GM23248 (cell line): ENCODE measurements at regions not wholly inside any gene's neighbourhood (a gene's known extent, or its start where the extent isn't known, plus 50 kb on each side); places are given as distances from the start of the nearest gene placed in this dataset.

Experiments
- DNase-seq: peaks from one replicate; pipeline ENCODE4 v3.0.0-alpha.2; 2015
- H2AFZ ChIP-seq: fragments of 200-600 bp; sonication (generic); 2 replicates; pipeline ENCODE4 v1.6.1; 2016; ENCODE audit warnings: antibody characterized with exemption
- H3F3A ChIP-seq: fragments of 200-600 bp; sonication (generic); 2 replicates; pipeline ENCODE4 v1.6.1; 2016; ENCODE audit warnings: mild to moderate bottlenecking, antibody characterized with exemption, mixed run types; ENCODE audit not compliant: insufficient read depth
- H3K27ac ChIP-seq: fragments of 200-600 bp; sonication (generic); 2 replicates; pipeline ENCODE4 v1.5.1; 2016; ENCODE audit warnings: mild to moderate bottlenecking
- H3K27me3 ChIP-seq: fragments of 200-600 bp; sonication (generic); replicated peaks from 2 replicates; pipeline ENCODE4 v1.6.1; 2016; ENCODE audit warnings: mild to moderate bottlenecking; ENCODE audit not compliant: insufficient read depth
- H3K36me3 ChIP-seq: fragments of 200-600 bp; sonication (generic); 2 replicates; pipeline ENCODE4 v1.6.1; 2016; ENCODE audit warnings: low read depth, mild to moderate bottlenecking
- H3K4me1 ChIP-seq: fragments of 200-600 bp; sonication (generic); 2 replicates; pipeline ENCODE4 v1.6.1; 2016; ENCODE audit warnings: mild to moderate bottlenecking; ENCODE audit not compliant: insufficient read depth
- H3K4me2 ChIP-seq: fragments of 200-600 bp; sonication (generic); one replicate; pipeline ENCODE4 v1.6.1; 2016; ENCODE audit warnings: mild to moderate bottlenecking; ENCODE audit not compliant: unreplicated experiment
- H3K4me3 ChIP-seq: fragments of 200-600 bp; sonication (generic); 2 replicates; pipeline ENCODE4 v1.5.1; 2016; ENCODE audit warnings: mild to moderate bottlenecking
- H3K79me2 ChIP-seq: fragments of 200-600 bp; sonication (generic); 2 replicates; pipeline ENCODE4 v1.6.1; 2016; ENCODE audit warnings: mild to moderate bottlenecking; ENCODE audit not compliant: insufficient read depth
- H3K9ac ChIP-seq: fragments of 200-600 bp; sonication (generic); 2 replicates; pipeline ENCODE4 v1.6.1; 2016; ENCODE audit warnings: mild to moderate bottlenecking
- H3K9me2 ChIP-seq: fragments of 200-600 bp; sonication (generic); 2 replicates; pipeline ENCODE4 v1.6.1; 2016; ENCODE audit warnings: mixed run types, mild to moderate bottlenecking, moderate library complexity; ENCODE audit not compliant: insufficient read depth
- H3K9me3 ChIP-seq: fragments of 200-600 bp; sonication (generic); one replicate; pipeline ENCODE4 v1.6.1; 2017; ENCODE audit warnings: low read depth
- H4K20me1 ChIP-seq: fragments of 200-600 bp; sonication (generic); 2 replicates; pipeline ENCODE4 v1.6.0; 2016; ENCODE audit not compliant: insufficient read depth
- EZH2 ChIP-seq: fragments of 200-600 bp; sonication (generic); IDR thresholded peaks from 2 replicates; pipeline ENCODE4 v1.6.1; 2018; ENCODE audit warnings: antibody characterized with exemption, mild to moderate bottlenecking; ENCODE audit not compliant: insufficient read depth, poor library complexity, severe bottlenecking
- EZH2phosphoT487 ChIP-seq: fragments of 200-600 bp; sonication (generic); IDR thresholded peaks from 2 replicates; pipeline ENCODE4 v1.6.1; 2018; ENCODE audit warnings: antibody characterized with exemption, moderate library complexity, mild to moderate bottlenecking, low read depth; ENCODE audit not compliant: insufficient read depth
- WGBS, 2 experiments: methylation state at CpG; one replicate each; pipeline ENCODE4 v1.1.6; 2015 to 2017; ENCODE audit warnings: low lambda C conversion rate in 2 of 2, low coverage in 1 of 2; ENCODE audit errors: missing lambda C conversion rate in 2 of 2; 5-methylcytosine and 5-hydroxymethylcytosine counted together
- in situ Hi-C: fragments of 300-500 bp; cut with MboI; formaldehyde crosslinking; loops from 2 replicates; pipeline ENCODE4 v1.15.0; 2020

- Histone ChIP-seq H2AFZ (no peak overlapping the region), H3K4me1 (no peaks in the 10 kb centered on the region), H3F3A (no peaks in the 10 kb centered on the region), H4K20me1 (no peaks in the 10 kb centered on the region), H3K9me3 (no peaks in the 10 kb centered on the region), H3K9ac (no peak overlapping the region), H3K79me2 (no peaks in the 10 kb centered on the region), H3K4me3 (no peak overlapping the region), H3K9me2 (no peaks in the 10 kb centered on the region), H3K27ac (no peak overlapping the region), H3K4me2 (no peak overlapping the region), H3K36me3 (no peaks in the 10 kb centered on the region), H3K27me3 (no peaks in the 10 kb centered on the region)
- no peak for DNase-seq
- TF ChIP-seq EZH2phosphoT487, result no peak
- no peak for TF ChIP-seq EZH2
- 46 to 50% methylated on average over 2 of the region's 2 CpGs for WGBS, 2 experiments
- in situ Hi-C loops, result no loop called here
Measured at GRCh38 chr6:19660123-19660910, 176.9 kb upstream of the ID4 start.

GRCh38 chr6:19662911-19663310, 174.3 kb upstream of the ID4 start:
- Histone ChIP-seq H3K27ac (no peak overlapping the region), H4K20me1 (no peaks in the 10 kb centered on the region), H3K79me2 (no peaks in the 10 kb centered on the region), H3K9ac (no peak overlapping the region), H3K9me2 (no peaks in the 10 kb centered on the region), H3K27me3 (no peaks in the 10 kb centered on the region), H3F3A (peaks cover 2% of the 10 kb centered on the region; the same call in 1 of the 2 replicates), H3K4me2 (no peak overlapping the region), H3K4me3 (no peak overlapping the region), H3K4me1 (no peaks in the 10 kb centered on the region), H3K9me3 (no peaks in the 10 kb centered on the region), H2AFZ (no peak overlapping the region), H3K36me3 (no peaks in the 10 kb centered on the region)
- TF ChIP-seq EZH2 (no peak), EZH2phosphoT487 (no peak)
- WGBS, 2 experiments, result 85 to 89% methylated on average over 3 of the region's 3 CpGs
- DNase-seq, result no peak
- in situ Hi-C loops, result no loop called here

GRCh38 chr6:19663479-19663878, 173.7 kb upstream of the ID4 start:
- Histone ChIP-seq H3K4me1 (peaks cover 5% of the 10 kb centered on the region), H3K4me3 (no peak overlapping the region), H3K27ac (no peak overlapping the region), H3K9me3 (no peaks in the 10 kb centered on the region), H2AFZ (no peak overlapping the region), H3K27me3 (no peaks in the 10 kb centered on the region), H3F3A (peaks cover 8% of the 10 kb centered on the region), H3K36me3 (no peaks in the 10 kb centered on the region), H3K9ac (no peak overlapping the region), H3K4me2 (no peak overlapping the region), H3K79me2 (no peaks in the 10 kb centered on the region), H3K9me2 (no peaks in the 10 kb centered on the region), H4K20me1 (no peaks in the 10 kb centered on the region)
- in situ Hi-C loops, result no loop called here
- TF ChIP-seq EZH2 (no peak), EZH2phosphoT487 (no peak)
- WGBS, 2 experiments, result 93 to 95% methylated on average over 6 of the region's 6 CpGs
- no peak for DNase-seq

GRCh38 chr6:19664050-19664449, 173.1 kb upstream of the ID4 start:
- H3K9me3 ChIP-seq, result no peaks in the 10 kb centered on the region
- H3K4me3 ChIP-seq, result no peak overlapping the region
- H3K4me1 ChIP-seq, result peaks cover 11% of the 10 kb centered on the region
- no peak overlapping the region for H2AFZ ChIP-seq
- peaks cover 13% of the 10 kb centered on the region for H3F3A ChIP-seq
- no peak overlapping the region for H3K27ac ChIP-seq
- H3K36me3 ChIP-seq, result no peaks in the 10 kb centered on the region
- H3K27me3 ChIP-seq, result no peaks in the 10 kb centered on the region
- no peaks in the 10 kb centered on the region for H4K20me1 ChIP-seq
- DNase-seq, result no peak
- H3K9ac ChIP-seq, result no peak overlapping the region
- TF ChIP-seq EZH2 (no peak), EZH2phosphoT487 (no peak)
- WGBS, 2 experiments, result 91% methylated on average over 7 of the region's 7 CpGs
- H3K79me2 ChIP-seq, result no peaks in the 10 kb centered on the region
- H3K9me2 ChIP-seq, result no peaks in the 10 kb centered on the region
- in situ Hi-C loops, result no loop called here
- H3K4me2 ChIP-seq, result no peak overlapping the region
